CD4-positive, CD25-positive, alpha-beta regulatory T cell (primary cell): ENCODE measurements at regions not wholly inside any gene's neighbourhood (a gene's known extent, or its start where the extent isn't known, plus 50 kb on each side); places are given as distances from the start of the nearest gene placed in this dataset.

Source experiments
- ATAC-seq, 2 donors: fragments of 150-1000 bp; cut with Tn5 transposase; one replicate each; pipeline ENCODE4 v1.10.0; 2021; ENCODE audit warnings: low read depth in 2 of 2, moderate number of reproducible peaks in 2 of 2, moderate library complexity in 1 of 2
- DNase-seq, 3 donors: peaks; one replicate each; pipeline versions ENCODE4 v3.0.0 to v3.0.0-alpha.2; 2012 to 2022; ENCODE audit warnings: mixed read lengths in 1 of 3
- H3K27ac ChIP-seq: one replicate; pipeline ENCODE4 v1.7.0; 2013; ENCODE audit warnings: mild to moderate bottlenecking, low read length; ENCODE audit not compliant: insufficient read depth, poor library complexity, severe bottlenecking
- H3K27me3 ChIP-seq: one replicate; pipeline ENCODE4 v1.7.0; 2013; ENCODE audit warnings: low read length; ENCODE audit not compliant: control insufficient read depth, insufficient read depth
- H3K36me3 ChIP-seq: one replicate; pipeline ENCODE4 v1.7.0; 2013; ENCODE audit warnings: mild to moderate bottlenecking, low read length, moderate library complexity; ENCODE audit not compliant: control insufficient read depth, insufficient read depth
- H3K4me1 ChIP-seq: 2 replicates; pipeline ENCODE4 v1.7.0; 2013; ENCODE audit warnings: mild to moderate bottlenecking, low read length; ENCODE audit not compliant: insufficient read depth, control insufficient read depth, poor library complexity, severe bottlenecking
- H3K4me3 ChIP-seq: one replicate; pipeline ENCODE4 v1.7.0; 2013; ENCODE audit warnings: low read depth, mild to moderate bottlenecking, low read length, moderate library complexity
- H3K9me3 ChIP-seq, 2 experiments: 1 replicate in 1 of 2; 2 replicates in 1 of 2; pipeline ENCODE4 v1.7.0; 2013; ENCODE audit warnings: low read length in 2 of 2, mild to moderate bottlenecking in 1 of 2, moderate library complexity in 1 of 2; ENCODE audit not compliant: control insufficient read depth in 2 of 2
- H3K27ac Mint-ChIP-seq, 3 donors: one replicate each; pipeline ENCODE4 v1.8.0; 2020 to 2022; ENCODE audit warnings: mild to moderate bottlenecking in 3 of 3, mixed read lengths in 3 of 3, moderate library complexity in 2 of 3
- H3K27me3 Mint-ChIP-seq: one replicate; pipeline ENCODE4 v1.8.0; 2022; ENCODE audit warnings: mild to moderate bottlenecking, mixed read lengths
- H3K36me3 Mint-ChIP-seq: one replicate; pipeline ENCODE4 v1.8.0; 2020; ENCODE audit warnings: mixed read lengths
- H3K4me1 Mint-ChIP-seq, 4 donors: one replicate each; pipeline ENCODE4 v1.8.0; 2020 to 2022; ENCODE audit warnings: mixed read lengths in 4 of 4, mild to moderate bottlenecking in 1 of 4
- H3K4me3 Mint-ChIP-seq, 4 donors: one replicate each; pipeline ENCODE4 v1.8.0; 2020 to 2022; ENCODE audit warnings: mild to moderate bottlenecking in 4 of 4, mixed read lengths in 4 of 4, moderate library complexity in 3 of 4
- H3K9me3 Mint-ChIP-seq, 7 donors: one replicate each; pipeline ENCODE4 v1.8.0; 2020 to 2022; ENCODE audit warnings: mixed read lengths in 7 of 7, mild to moderate bottlenecking in 3 of 7, moderate library complexity in 2 of 7

DNA sequence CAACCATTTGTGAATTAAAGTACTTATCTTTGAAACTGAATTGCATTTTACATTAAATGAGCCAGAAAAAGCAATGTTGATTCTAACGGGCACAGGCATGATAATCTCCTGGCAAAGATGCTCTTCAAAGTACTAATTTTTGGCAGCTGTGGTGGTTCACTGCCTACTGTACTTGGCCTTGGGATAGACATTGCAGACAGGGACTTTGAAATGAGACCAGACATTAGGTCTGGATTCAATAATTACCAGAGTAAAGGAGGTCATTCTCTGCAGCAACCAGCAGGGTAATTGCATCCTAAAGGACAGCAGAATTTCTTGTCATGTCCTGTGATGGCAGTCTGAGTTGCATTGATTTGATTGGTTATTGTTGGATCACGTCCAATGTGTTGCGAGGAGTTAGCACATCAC lies 986.5 kb downstream of the TDRD15 start:
- peaks cover 0 to 20% (median 3%) of the 10 kb centered on the region in 7 donors for H3K9me3 Mint-ChIP-seq
- H3K36me3 Mint-ChIP-seq: no peaks in the 10 kb centered on the region
- Histone ChIP-seq H3K36me3 (no peaks in the 10 kb centered on the region), H3K4me3 (no peak overlapping the region), H3K27ac (no peak overlapping the region), H3K27me3 (no peaks in the 10 kb centered on the region), H3K4me1 (no peaks in the 10 kb centered on the region), H3K9me3 (no peaks in the 10 kb centered on the region)
- H3K4me3 Mint-ChIP-seq: no peak overlapping the region
- ATAC-seq: no peak
- H3K27me3 Mint-ChIP-seq: no peaks in the 10 kb centered on the region
- H3K4me1 Mint-ChIP-seq: no peaks in the 10 kb centered on the region
- no peak overlapping the region for H3K27ac Mint-ChIP-seq
- no peak for DNase-seq

- Histone ChIP-seq H3K36me3 (no peaks in the 10 kb centered on the region), H3K4me1 (no peaks in the 10 kb centered on the region), H3K27ac (no peak overlapping the region), H3K4me3 (no peak overlapping the region), H3K27me3 (no peaks in the 10 kb centered on the region), H3K9me3 (peaks cover 0 to 22% of the 10 kb centered on the region in 2 experiments)
- ATAC-seq (no peak), DNase-seq (no peak)
- Mint-ChIP-seq H3K4me3 (no peak overlapping the region), H3K27me3 (no peaks in the 10 kb centered on the region), H3K27ac (no peak overlapping the region), H3K9me3 (peaks cover 2 to 31% (median 7%) of the 10 kb centered on the region in 7 donors), H3K4me1 (peaks cover 0 to 5% (median 0%) of the 10 kb centered on the region in 4 donors), H3K36me3 (no peaks in the 10 kb centered on the region)
Observed at GRCh38 chr2:22124003-22124402, 1000.2 kb downstream of the TDRD15 start.

GRCh38 chr2:22126106-22126505 lies 1002.3 kb downstream of the TDRD15 start:
- H3K27ac ChIP-seq: no peak overlapping the region
- peaks cover 0 to 22% of the 10 kb centered on the region in 2 experiments for H3K9me3 ChIP-seq
- H3K27me3 Mint-ChIP-seq: no peaks in the 10 kb centered on the region
- H3K4me3 Mint-ChIP-seq: no peak overlapping the region
- H3K4me1 Mint-ChIP-seq: peaks cover 0 to 2% (median 0%) of the 10 kb centered on the region in 4 donors
- no peaks in the 10 kb centered on the region for H3K27me3 ChIP-seq
- no peaks in the 10 kb centered on the region for H3K36me3 ChIP-seq
- ATAC-seq: no peak
- peaks cover 2 to 22% (median 7%) of the 10 kb centered on the region in 7 donors for H3K9me3 Mint-ChIP-seq
- no peak overlapping the region for H3K4me3 ChIP-seq
- H3K4me1 ChIP-seq: no peaks in the 10 kb centered on the region
- no peak overlapping the region for H3K27ac Mint-ChIP-seq
- H3K36me3 Mint-ChIP-seq: no peaks in the 10 kb centered on the region
- DNase-seq: no peak

GRCh38 chr2:22126978-22127377 lies 1003.2 kb downstream of the TDRD15 start:
- Mint-ChIP-seq H3K27me3 (no peaks in the 10 kb centered on the region), H3K4me1 (no peaks in the 10 kb centered on the region), H3K36me3 (no peaks in the 10 kb centered on the region), H3K9me3 (peaks cover 3 to 21% (median 7%) of the 10 kb centered on the region in 7 donors), H3K27ac (no peak overlapping the region), H3K4me3 (no peak overlapping the region)
- H3K4me1 ChIP-seq: no peaks in the 10 kb centered on the region
- no peaks in the 10 kb centered on the region for H3K36me3 ChIP-seq
- no peak overlapping the region for H3K27ac ChIP-seq
- peaks cover 0 to 22% of the 10 kb centered on the region in 2 experiments for H3K9me3 ChIP-seq
- no peak overlapping the region for H3K4me3 ChIP-seq
- DNase-seq: no peak
- ATAC-seq: no peak
- no peaks in the 10 kb centered on the region for H3K27me3 ChIP-seq

DNA sequence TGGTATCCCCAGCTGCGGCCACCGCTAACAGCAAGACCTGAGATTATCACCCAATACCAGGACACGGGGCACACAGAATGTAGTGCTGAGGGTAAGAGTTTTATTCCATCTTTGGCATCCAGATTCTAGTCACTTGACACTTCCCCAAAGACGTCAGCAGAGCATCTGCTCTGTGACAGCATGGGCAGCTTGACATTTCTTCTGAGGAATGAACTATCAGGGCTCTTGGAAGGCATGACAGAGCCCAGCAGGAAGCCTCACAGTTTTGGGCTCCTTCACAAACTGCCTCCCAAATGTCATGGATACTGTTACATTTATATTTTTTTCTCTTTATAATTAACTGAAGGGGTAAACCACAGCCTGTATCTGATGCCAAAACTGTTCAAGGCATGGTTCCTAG lies 1010.7 kb downstream of the TDRD15 start:
- H3K4me3 Mint-ChIP-seq: no peak overlapping the region
- no peaks in the 10 kb centered on the region for H3K9me3 ChIP-seq
- no peaks in the 10 kb centered on the region for H3K4me1 Mint-ChIP-seq

DNA sequence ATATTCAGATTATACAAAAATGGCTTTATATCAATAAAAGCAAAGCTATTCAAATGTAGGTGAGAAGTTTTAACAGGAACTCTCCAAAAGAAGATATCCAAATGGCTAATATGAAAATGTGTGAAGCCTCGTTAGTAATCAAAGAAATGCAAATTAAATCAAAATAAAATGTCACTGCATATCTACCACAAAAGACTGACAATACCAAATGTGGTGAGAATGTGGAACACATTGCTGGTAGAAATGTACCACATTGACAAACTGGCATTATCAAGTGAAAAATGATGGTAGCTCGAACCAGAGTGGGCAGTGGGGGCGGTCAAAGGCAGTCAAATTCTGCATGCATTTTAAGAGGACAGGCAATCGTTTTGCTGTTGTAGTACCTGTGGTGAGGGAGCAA lies 1012.7 kb downstream of the TDRD15 start:
- Mint-ChIP-seq H3K36me3 (no peaks in the 10 kb centered on the region), H3K4me1 (no peaks in the 10 kb centered on the region), H3K27me3 (no peaks in the 10 kb centered on the region), H3K9me3 (peaks cover 2 to 14% (median 7%) of the 10 kb centered on the region in 7 donors), H3K4me3 (no peak overlapping the region), H3K27ac (no peak overlapping the region)
- no peaks in the 10 kb centered on the region for H3K27me3 ChIP-seq
- ATAC-seq: no peak
- no peaks in the 10 kb centered on the region for H3K9me3 ChIP-seq
- no peak overlapping the region for H3K27ac ChIP-seq
- no peak overlapping the region for H3K4me3 ChIP-seq
- no peak for DNase-seq
- no peaks in the 10 kb centered on the region for H3K36me3 ChIP-seq
- no peaks in the 10 kb centered on the region for H3K4me1 ChIP-seq

More for the DNA sequence above, 1010.7 kb downstream of the TDRD15 start:
- H3K27me3 Mint-ChIP-seq: no peaks in the 10 kb centered on the region
- no peaks in the 10 kb centered on the region for H3K4me1 ChIP-seq
- no peaks in the 10 kb centered on the region for H3K36me3 Mint-ChIP-seq
- H3K27me3 ChIP-seq: no peaks in the 10 kb centered on the region
- no peak overlapping the region for H3K27ac Mint-ChIP-seq
- no peak for DNase-seq
- H3K27ac ChIP-seq: no peak overlapping the region
- no peak overlapping the region for H3K4me3 ChIP-seq
- H3K36me3 ChIP-seq: no peaks in the 10 kb centered on the region
- peaks cover 2 to 17% (median 5%) of the 10 kb centered on the region in 7 donors for H3K9me3 Mint-ChIP-seq
- ATAC-seq: no peak

DNA sequence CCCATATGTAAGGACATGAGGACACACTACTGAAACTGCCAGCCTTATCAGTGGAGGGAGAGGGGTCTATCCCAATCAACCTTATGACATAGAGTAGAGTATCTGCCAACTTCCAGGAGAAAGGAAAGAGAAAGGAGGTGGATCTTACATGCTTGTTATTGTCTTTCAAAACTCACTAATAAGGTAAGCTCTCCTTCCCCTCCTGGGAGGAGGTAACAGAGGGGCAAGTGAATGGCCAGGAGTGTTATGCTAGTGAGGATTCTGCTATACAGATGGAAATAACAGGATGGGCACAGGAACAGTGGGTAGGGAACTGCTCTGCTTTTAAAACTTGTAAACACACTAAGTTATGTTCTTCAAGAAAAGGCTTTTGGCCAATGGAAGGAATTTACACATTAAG lies 1020.1 kb downstream of the TDRD15 start:
- no peaks in the 10 kb centered on the region for H3K9me3 ChIP-seq
- H3K4me3 Mint-ChIP-seq: no peak overlapping the region
- no peaks in the 10 kb centered on the region for H3K27me3 ChIP-seq
- no peak for ATAC-seq
- H3K9me3 Mint-ChIP-seq: peaks cover 7 to 35% (median 12%) of the 10 kb centered on the region in 7 donors
- H3K36me3 Mint-ChIP-seq: no peaks in the 10 kb centered on the region
- no peak for DNase-seq
- no peak overlapping the region for H3K4me3 ChIP-seq
- no peaks in the 10 kb centered on the region for H3K4me1 Mint-ChIP-seq
- no peak overlapping the region for H3K27ac Mint-ChIP-seq
- H3K27me3 Mint-ChIP-seq: no peaks in the 10 kb centered on the region
- H3K36me3 ChIP-seq: no peaks in the 10 kb centered on the region
- H3K4me1 ChIP-seq: no peaks in the 10 kb centered on the region
- no peak overlapping the region for H3K27ac ChIP-seq

DNA sequence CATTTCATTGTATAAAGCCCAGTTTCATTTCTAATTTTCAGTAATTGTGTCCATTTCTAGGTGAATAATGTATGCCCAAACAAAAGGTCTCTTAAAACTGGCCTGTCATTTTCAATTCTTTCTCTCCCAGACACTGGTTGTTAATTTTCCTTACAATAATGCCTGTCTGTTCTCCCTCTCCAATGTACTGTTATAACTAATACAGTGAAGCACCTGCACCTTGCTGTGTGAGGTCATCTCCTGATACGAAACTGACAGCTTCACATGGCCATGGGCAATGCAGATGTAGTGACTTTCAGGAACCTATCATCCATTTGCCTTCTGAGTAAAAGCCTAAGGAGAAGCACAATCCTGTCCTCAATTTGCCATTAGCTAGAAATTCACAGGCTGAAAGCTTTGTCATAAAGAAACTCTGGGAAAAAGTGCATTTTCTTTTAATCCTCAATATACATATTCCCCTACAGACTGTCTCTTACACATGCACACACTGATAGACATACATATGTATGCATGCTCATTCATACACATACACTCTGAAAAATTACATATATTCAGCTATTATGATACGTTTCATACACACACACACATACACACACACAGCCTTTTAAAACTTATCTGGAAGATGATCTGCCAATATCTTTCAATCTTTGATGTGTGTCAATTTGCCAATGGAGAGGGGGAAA lies 1030.3 kb downstream of the TDRD15 start:
- Mint-ChIP-seq H3K4me1 (no peaks in the 10 kb centered on the region), H3K27ac (no peak overlapping the region), H3K4me3 (no peak overlapping the region), H3K27me3 (no peaks in the 10 kb centered on the region), H3K9me3 (peaks cover 0 to 37% (median 4%) of the 10 kb centered on the region in 7 donors), H3K36me3 (no peaks in the 10 kb centered on the region)
- Histone ChIP-seq H3K27ac (no peak overlapping the region), H3K4me1 (no peaks in the 10 kb centered on the region), H3K27me3 (no peaks in the 10 kb centered on the region), H3K9me3 (peaks cover 7 to 9% of the 10 kb centered on the region in 2 experiments), H3K36me3 (no peaks in the 10 kb centered on the region), H3K4me3 (no peak overlapping the region)
- no peak for ATAC-seq
- no peak for DNase-seq
